ENCODE measurements at regions not wholly inside any gene's neighbourhood (a gene's known extent, or its start where the extent isn't known, plus 50 kb on each side); places are given as distances from the start of the nearest gene placed in this dataset.
"Not testable (repeated sequence)": the region's sequence is repeated elsewhere in the genome, so short reads cannot be mapped to it uniquely, and the experiment has no call there.

GRCh38 chr1:60921175-60921574 is 161.2 kb upstream of the NFIA start:
- TF ChIP-seq POLR2AphosphoS5 (IDR thresholded peaks at IDR 0.05; ENCODE audit: low read depth, low read length) (no peak), POLR2A (IDR thresholded peaks at IDR 0.05; ENCODE audit: low read depth, low read length) (no peak), TAF1 (IDR thresholded peaks at IDR 0.05; ENCODE audit: borderline replicate concordance, low read depth, low read length) (no peak)
- FAIRE-seq = no peak
- DNase-seq (ENCODE audit: insufficient read length) = no peak

GRCh38 chr1:60920561-60920960 is 161.8 kb upstream of the NFIA start:
- DNase-seq (ENCODE audit: insufficient read length) (no peak), FAIRE-seq (no peak)
- TF ChIP-seq POLR2AphosphoS5 (IDR thresholded peaks at IDR 0.05; ENCODE audit: low read depth, low read length) (no peak), POLR2A (IDR thresholded peaks at IDR 0.05; ENCODE audit: low read depth, low read length) (no peak), TAF1 (IDR thresholded peaks at IDR 0.05; ENCODE audit: borderline replicate concordance, low read depth, low read length) (no peak)

- DNase-seq (ENCODE audit: insufficient read length) = no peak
- TF ChIP-seq POLR2A (IDR thresholded peaks at IDR 0.05; ENCODE audit: low read depth, low read length) (no peak), POLR2AphosphoS5 (IDR thresholded peaks at IDR 0.05; ENCODE audit: low read depth, low read length) (no peak), TAF1 (IDR thresholded peaks at IDR 0.05; ENCODE audit: borderline replicate concordance, low read depth, low read length) (no peak)
- no peak for FAIRE-seq
Measured at GRCh38 chr1:60918867-60919266, 163.5 kb upstream of the NFIA start.

- FAIRE-seq = no peak
- TF ChIP-seq POLR2A (IDR thresholded peaks at IDR 0.05; ENCODE audit: low read depth, low read length) = no peak
- no peak for TF ChIP-seq POLR2AphosphoS5 (IDR thresholded peaks at IDR 0.05; ENCODE audit: low read depth, low read length)
- no peak for TF ChIP-seq TAF1 (IDR thresholded peaks at IDR 0.05; ENCODE audit: borderline replicate concordance, low read depth, low read length)
- DNase-seq (ENCODE audit: insufficient read length) = no peak
Measured at GRCh38 chr1:60916906-60917305, 165.5 kb upstream of the NFIA start.

GRCh38 chr1:60916199-60916598 is 166.2 kb upstream of the NFIA start:
- FAIRE-seq (no peak), DNase-seq (ENCODE audit: insufficient read length) (no peak)
- no peak for TF ChIP-seq POLR2AphosphoS5 (IDR thresholded peaks at IDR 0.05; ENCODE audit: low read depth, low read length)
- no peak for TF ChIP-seq POLR2A (IDR thresholded peaks at IDR 0.05; ENCODE audit: low read depth, low read length)
- TF ChIP-seq TAF1 (IDR thresholded peaks at IDR 0.05; ENCODE audit: borderline replicate concordance, low read depth, low read length) = no peak

- DNase-seq (ENCODE audit: insufficient read length) = no peak
- TF ChIP-seq POLR2AphosphoS5 (IDR thresholded peaks at IDR 0.05; ENCODE audit: low read depth, low read length) = no peak
- TF ChIP-seq POLR2A (IDR thresholded peaks at IDR 0.05; ENCODE audit: low read depth, low read length) = no peak
- no peak for TF ChIP-seq TAF1 (IDR thresholded peaks at IDR 0.05; ENCODE audit: borderline replicate concordance, low read depth, low read length)
- FAIRE-seq = no peak
Measured at GRCh38 chr1:60915441-60915840, 166.9 kb upstream of the NFIA start.

GRCh38 chr1:60914982-60915381 is 167.4 kb upstream of the NFIA start:
- no peak for TF ChIP-seq TAF1 (IDR thresholded peaks at IDR 0.05; ENCODE audit: borderline replicate concordance, low read depth, low read length)
- TF ChIP-seq POLR2A (IDR thresholded peaks at IDR 0.05; ENCODE audit: low read depth, low read length) = no peak
- FAIRE-seq (no peak), DNase-seq (ENCODE audit: insufficient read length) (no peak)

- not testable (repeated sequence) for FAIRE-seq
Measured at GRCh38 chr1:60913708-60914107, 168.7 kb upstream of the NFIA start.

GRCh38 chr1:60913039-60913438 is 169.3 kb upstream of the NFIA start:
- DNase-seq (ENCODE audit: insufficient read length) (no peak), FAIRE-seq (no peak)
- TF ChIP-seq POLR2AphosphoS5 (IDR thresholded peaks at IDR 0.05; ENCODE audit: low read depth, low read length) = no peak
- TF ChIP-seq POLR2A (IDR thresholded peaks at IDR 0.05; ENCODE audit: low read depth, low read length) = no peak
- no peak for TF ChIP-seq TAF1 (IDR thresholded peaks at IDR 0.05; ENCODE audit: borderline replicate concordance, low read depth, low read length)

More at GRCh38 chr1:60913708-60914107, 168.7 kb upstream of the NFIA start:
- DNase-seq (ENCODE audit: insufficient read length) = not testable (repeated sequence)

- DNase-seq (ENCODE audit: insufficient read length) = no peak
- no peak for TF ChIP-seq TAF1 (IDR thresholded peaks at IDR 0.05; ENCODE audit: borderline replicate concordance, low read depth, low read length)
- no peak for TF ChIP-seq POLR2A (IDR thresholded peaks at IDR 0.05; ENCODE audit: low read depth, low read length)
- no peak for TF ChIP-seq POLR2AphosphoS5 (IDR thresholded peaks at IDR 0.05; ENCODE audit: low read depth, low read length)
- no peak for FAIRE-seq
Measured at GRCh38 chr1:60911966-60912697, 170.2 kb upstream of the NFIA start.

- DNase-seq (ENCODE audit: insufficient read length) (no peak), FAIRE-seq (no peak)
Measured at GRCh38 chr1:60908159-60908558, 174.2 kb upstream of the NFIA start.

GRCh38 chr1:60906526-60906925 is 175.8 kb upstream of the NFIA start:
- DNase-seq (ENCODE audit: insufficient read length) (no peak), FAIRE-seq (no peak)
- no peak for TF ChIP-seq POLR2A (IDR thresholded peaks at IDR 0.05; ENCODE audit: low read depth, low read length)
- no peak for TF ChIP-seq TAF1 (IDR thresholded peaks at IDR 0.05; ENCODE audit: borderline replicate concordance, low read depth, low read length)
- TF ChIP-seq POLR2AphosphoS5 (IDR thresholded peaks at IDR 0.05; ENCODE audit: low read depth, low read length) = no peak

More at GRCh38 chr1:60908159-60908558, 174.2 kb upstream of the NFIA start:
- TF ChIP-seq TAF1 (IDR thresholded peaks at IDR 0.05; ENCODE audit: borderline replicate concordance, low read depth, low read length) (no peak), POLR2AphosphoS5 (IDR thresholded peaks at IDR 0.05; ENCODE audit: low read depth, low read length) (no peak), POLR2A (IDR thresholded peaks at IDR 0.05; ENCODE audit: low read depth, low read length) (no peak)

Data from GM12892 (cell line).